ENCODE measurements at regions not wholly inside any gene's neighbourhood (a gene's known extent, or its start where the extent isn't known, plus 50 kb on each side); places are given as distances from the start of the nearest gene placed in this dataset.

DNA sequence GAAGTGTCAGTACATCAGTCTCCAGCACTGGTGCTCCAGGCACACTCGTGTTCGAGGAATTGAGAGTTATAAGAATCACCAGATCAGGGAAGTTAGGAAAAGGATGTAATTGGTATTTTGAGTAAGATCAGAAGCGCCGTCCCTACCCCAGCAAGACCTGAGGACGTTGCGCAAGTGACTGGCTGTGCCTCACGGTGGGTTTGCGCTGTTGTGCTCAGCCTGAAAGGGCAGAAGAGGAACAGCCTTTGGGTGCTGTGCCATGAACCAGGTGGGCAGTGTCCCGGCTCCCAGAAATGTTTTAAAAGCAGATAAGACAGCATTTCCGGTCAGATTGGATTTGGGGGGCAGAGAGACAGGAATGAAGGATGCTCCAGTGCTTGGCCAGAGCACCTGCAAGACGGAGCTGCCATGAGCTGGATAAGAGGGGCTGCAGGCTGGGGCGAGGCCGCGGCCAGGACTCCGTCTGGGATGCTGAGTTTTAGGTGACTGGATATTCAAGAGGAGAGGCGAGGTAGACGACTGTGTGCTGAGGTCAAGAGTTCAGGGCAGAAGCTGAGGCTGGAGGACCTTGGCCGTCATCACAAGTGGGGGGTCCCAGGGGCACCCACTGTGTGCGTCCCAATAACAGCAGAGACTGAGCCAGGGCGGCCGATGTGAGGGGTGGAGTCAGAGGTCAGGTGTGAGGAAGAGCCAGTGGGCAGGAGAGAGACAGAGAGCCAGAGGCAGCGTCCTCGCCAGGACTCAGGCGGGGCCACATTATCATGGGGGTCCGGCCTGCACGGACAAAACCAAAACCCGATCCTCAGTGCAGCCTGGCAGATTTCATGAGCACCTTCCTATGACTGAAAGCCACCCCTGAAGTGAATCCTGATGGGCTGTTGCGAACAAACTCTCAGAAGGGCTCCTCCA is 77.7 kb upstream of the ALKAL2 start:
- H3K4me1 ChIP-seq (ENCODE audit: control insufficient read depth in 1 of 2, insufficient read depth in 2 of 2, low read length in 2 of 2): no peaks in the 10 kb centered on the region
- no peaks in the 10 kb centered on the region for H3K79me2 ChIP-seq (ENCODE audit: control insufficient read depth, insufficient read depth, low read length, poor library complexity)
- H4K12ac ChIP-seq (ENCODE audit: low read depth, low read length): no peak overlapping the region

GRCh38 chr2:363824-364470 is 76.1 kb upstream of the ALKAL2 start:
- no CpG with 5 or more reads among the region's 24 CpGs for WGBS (ENCODE audit: extremely low coverage, insufficient coverage, insufficient read length)
- H2BK5ac ChIP-seq (ENCODE audit: low read depth, low read length, poor library complexity): no peak overlapping the region
- H4K91ac ChIP-seq (ENCODE audit: low read depth, low read length): no peak overlapping the region
- no peak overlapping the region for H3K27ac ChIP-seq (ENCODE audit: low read depth, low read length)
- H3K4me1 ChIP-seq (ENCODE audit: control insufficient read depth in 1 of 2, insufficient read depth in 2 of 2, low read length in 2 of 2): no peaks in the 10 kb centered on the region
- H3K4ac ChIP-seq (ENCODE audit: low read depth, low read length): no peak overlapping the region
- DNase-seq: no peak
- no peak overlapping the region for H4K8ac ChIP-seq (ENCODE audit: low read depth, low read length)
- H3K4me3 ChIP-seq (ENCODE audit: low read depth, low read length): no peak overlapping the region
- H3K23ac ChIP-seq (ENCODE audit: low read length): no peak overlapping the region
- H3K9ac ChIP-seq (ENCODE audit: low read length): no peak overlapping the region
- no peak overlapping the region for H3K4me2 ChIP-seq (ENCODE audit: low read length)
- H2BK12ac ChIP-seq (ENCODE audit: low read length): no peak overlapping the region
- H3K79me2 ChIP-seq (ENCODE audit: control insufficient read depth, insufficient read depth, low read length, poor library complexity): no peaks in the 10 kb centered on the region
- H3K27me3 ChIP-seq (ENCODE audit: insufficient read depth, low read length): no peaks in the 10 kb centered on the region
- no peak overlapping the region for H3K14ac ChIP-seq (ENCODE audit: low read length)
- H3K9me3 ChIP-seq (ENCODE audit: insufficient read depth, low read depth, low read length): peaks cover 2% of the 10 kb centered on the region
- H3K79me1 ChIP-seq (ENCODE audit: low read length): no peaks in the 10 kb centered on the region
- H3K18ac ChIP-seq (ENCODE audit: low read length): no peak overlapping the region
- no peaks in the 10 kb centered on the region for H3K36me3 ChIP-seq (ENCODE audit: control insufficient read depth in 1 of 2, insufficient read depth in 2 of 2, low read length in 2 of 2)
- H4K12ac ChIP-seq (ENCODE audit: low read depth, low read length): no peak overlapping the region
- no peak overlapping the region for H2BK120ac ChIP-seq (ENCODE audit: insufficient read depth, low read length, poor library complexity)
- H2AK5ac ChIP-seq (ENCODE audit: low read length): no peak overlapping the region
- no peak overlapping the region for H2AFZ ChIP-seq (ENCODE audit: insufficient read depth, low read length, poor library complexity)

More for the DNA sequence above, 77.7 kb upstream of the ALKAL2 start:
- Histone ChIP-seq H3K18ac (ENCODE audit: low read length) (no peak overlapping the region), H2AFZ (ENCODE audit: insufficient read depth, low read length, poor library complexity) (no peak overlapping the region), H3K23ac (ENCODE audit: low read length) (no peak overlapping the region), H2BK120ac (ENCODE audit: insufficient read depth, low read length, poor library complexity) (no peak overlapping the region), H2AK5ac (ENCODE audit: low read length) (no peak overlapping the region), H4K8ac (ENCODE audit: low read depth, low read length) (no peak overlapping the region), H3K14ac (ENCODE audit: low read length) (no peak overlapping the region), H3K9ac (ENCODE audit: low read length) (no peak overlapping the region), H2BK12ac (ENCODE audit: low read length) (no peak overlapping the region), H3K36me3 (ENCODE audit: control insufficient read depth in 1 of 2, insufficient read depth in 2 of 2, low read length in 2 of 2) (no peaks in the 10 kb centered on the region), H3K4me3 (ENCODE audit: low read depth, low read length) (no peak overlapping the region), H4K91ac (ENCODE audit: low read depth, low read length) (no peak overlapping the region), H2BK5ac (ENCODE audit: low read depth, low read length, poor library complexity) (no peak overlapping the region), H3K79me1 (ENCODE audit: low read length) (no peaks in the 10 kb centered on the region), H3K4me2 (ENCODE audit: low read length) (no peak overlapping the region), H3K27ac (ENCODE audit: low read depth, low read length) (no peak overlapping the region), H3K4ac (ENCODE audit: low read depth, low read length) (no peak overlapping the region), H3K27me3 (ENCODE audit: insufficient read depth, low read length) (no peaks in the 10 kb centered on the region), H3K9me3 (ENCODE audit: insufficient read depth, low read depth, low read length) (peaks cover 2% of the 10 kb centered on the region)
- no peak for DNase-seq
- no CpG with 5 or more reads among the region's 28 CpGs for WGBS (ENCODE audit: extremely low coverage, insufficient coverage, insufficient read length)

GRCh38 chr2:362924-363323 is 75.0 kb upstream of the ALKAL2 start:
- WGBS (ENCODE audit: extremely low coverage, insufficient coverage, insufficient read length): no CpG with 5 or more reads among the region's 5 CpGs

DNA sequence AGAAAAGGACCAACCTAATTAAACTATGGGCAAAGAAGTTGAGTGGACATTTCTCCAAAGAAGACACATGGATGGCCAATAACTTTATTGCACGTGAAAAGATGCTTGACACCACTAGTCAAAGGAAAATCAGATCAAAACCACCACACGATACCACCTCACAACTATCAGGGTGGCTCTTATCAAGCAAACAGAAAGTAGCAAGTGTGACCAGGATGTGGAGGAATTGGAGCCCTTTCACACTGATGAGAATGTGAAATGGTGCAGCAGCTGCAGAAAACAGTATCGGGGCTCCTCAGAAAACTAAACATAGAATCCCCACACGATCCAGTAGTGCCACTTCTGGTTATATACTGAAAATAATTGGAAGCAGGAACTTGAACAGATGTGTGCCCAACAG is 72.2 kb upstream of the ALKAL2 start:
- H4K8ac ChIP-seq (ENCODE audit: low read depth, low read length): no peak overlapping the region
- no peaks in the 10 kb centered on the region for H3K36me3 ChIP-seq (ENCODE audit: control insufficient read depth in 1 of 2, insufficient read depth in 2 of 2, low read length in 2 of 2)
- no peaks in the 10 kb centered on the region for H3K27me3 ChIP-seq (ENCODE audit: insufficient read depth, low read length)
- no peak for DNase-seq
- no peaks in the 10 kb centered on the region for H3K79me2 ChIP-seq (ENCODE audit: control insufficient read depth, insufficient read depth, low read length, poor library complexity)
- no peak overlapping the region for H3K23ac ChIP-seq (ENCODE audit: low read length)
- H2BK12ac ChIP-seq (ENCODE audit: low read length): no peak overlapping the region
- no peak overlapping the region for H3K4ac ChIP-seq (ENCODE audit: low read depth, low read length)
- no peak overlapping the region for H3K18ac ChIP-seq (ENCODE audit: low read length)
- H2BK120ac ChIP-seq (ENCODE audit: insufficient read depth, low read length, poor library complexity): no peak overlapping the region
- H3K14ac ChIP-seq (ENCODE audit: low read length): no peak overlapping the region
- H2BK5ac ChIP-seq (ENCODE audit: low read depth, low read length, poor library complexity): no peak overlapping the region
- no peak overlapping the region for H3K4me3 ChIP-seq (ENCODE audit: low read depth, low read length)
- no peak overlapping the region for H4K91ac ChIP-seq (ENCODE audit: low read depth, low read length)
- no CpG with 5 or more reads among the region's 4 CpGs for WGBS (ENCODE audit: extremely low coverage, insufficient coverage, insufficient read length)
- no peaks in the 10 kb centered on the region for H3K4me1 ChIP-seq (ENCODE audit: control insufficient read depth in 1 of 2, insufficient read depth in 2 of 2, low read length in 2 of 2)
- H3K4me2 ChIP-seq (ENCODE audit: low read length): no peak overlapping the region
- H3K9ac ChIP-seq (ENCODE audit: low read length): no peak overlapping the region
- H4K12ac ChIP-seq (ENCODE audit: low read depth, low read length): no peak overlapping the region
- no peaks in the 10 kb centered on the region for H3K79me1 ChIP-seq (ENCODE audit: low read length)
- H2AFZ ChIP-seq (ENCODE audit: insufficient read depth, low read length, poor library complexity): no peak overlapping the region
- no peak overlapping the region for H2AK5ac ChIP-seq (ENCODE audit: low read length)
- H3K27ac ChIP-seq (ENCODE audit: low read depth, low read length): no peak overlapping the region
- no peaks in the 10 kb centered on the region for H3K9me3 ChIP-seq (ENCODE audit: insufficient read depth, low read depth, low read length)

More at GRCh38 chr2:362924-363323, 75.0 kb upstream of the ALKAL2 start:
- H2AK5ac ChIP-seq (ENCODE audit: low read length): no peak overlapping the region
- no peak overlapping the region for H4K12ac ChIP-seq (ENCODE audit: low read depth, low read length)
- H2BK5ac ChIP-seq (ENCODE audit: low read depth, low read length, poor library complexity): no peak overlapping the region
- H3K4me1 ChIP-seq (ENCODE audit: control insufficient read depth in 1 of 2, insufficient read depth in 2 of 2, low read length in 2 of 2): no peaks in the 10 kb centered on the region
- H3K79me1 ChIP-seq (ENCODE audit: low read length): no peaks in the 10 kb centered on the region
- no peaks in the 10 kb centered on the region for H3K79me2 ChIP-seq (ENCODE audit: control insufficient read depth, insufficient read depth, low read length, poor library complexity)
- H4K91ac ChIP-seq (ENCODE audit: low read depth, low read length): no peak overlapping the region
- peaks cover 2% of the 10 kb centered on the region for H3K9me3 ChIP-seq (ENCODE audit: insufficient read depth, low read depth, low read length)
- no peak overlapping the region for H3K18ac ChIP-seq (ENCODE audit: low read length)
- no peaks in the 10 kb centered on the region for H3K27me3 ChIP-seq (ENCODE audit: insufficient read depth, low read length)
- H3K4me3 ChIP-seq (ENCODE audit: low read depth, low read length): no peak overlapping the region
- no peak overlapping the region for H3K4ac ChIP-seq (ENCODE audit: low read depth, low read length)
- no peaks in the 10 kb centered on the region for H3K36me3 ChIP-seq (ENCODE audit: control insufficient read depth in 1 of 2, insufficient read depth in 2 of 2, low read length in 2 of 2)
- no peak overlapping the region for H2BK120ac ChIP-seq (ENCODE audit: insufficient read depth, low read length, poor library complexity)
- no peak overlapping the region for H3K23ac ChIP-seq (ENCODE audit: low read length)
- H3K14ac ChIP-seq (ENCODE audit: low read length): no peak overlapping the region
- H4K8ac ChIP-seq (ENCODE audit: low read depth, low read length): no peak overlapping the region
- no peak for DNase-seq
- no peak overlapping the region for H3K27ac ChIP-seq (ENCODE audit: low read depth, low read length)
- no peak overlapping the region for H3K4me2 ChIP-seq (ENCODE audit: low read length)
- no peak overlapping the region for H3K9ac ChIP-seq (ENCODE audit: low read length)
- no peak overlapping the region for H2AFZ ChIP-seq (ENCODE audit: insufficient read depth, low read length, poor library complexity)
- no peak overlapping the region for H2BK12ac ChIP-seq (ENCODE audit: low read length)
